GM12878 (cell line): ENCODE measurements at regions not wholly inside any gene's neighbourhood (a gene's known extent, or its start where the extent isn't known, plus 50 kb on each side); places are given as distances from the start of the nearest gene placed in this dataset.

ENCODE experiments used
- ATF2 ChIP-seq: IDR thresholded peaks from 2 replicates; pipeline ENCODE4 v1.6.1; 2012; ENCODE audit warnings: low read length, inconsistent platforms
- BHLHE40 ChIP-seq, 2 experiments: fragments of 450-650 bp in 1 of 2; IDR thresholded peaks; 2 replicates each; pipeline ENCODE4 v1.6.1; 2011 to 2017; ENCODE audit warnings: low read depth in 2 of 2, borderline replicate concordance in 1 of 2, improper control_type of control experiment in 1 of 2, low read length in 1 of 2, mild to moderate bottlenecking in 1 of 2
- CTCF ChIP-seq, 3 experiments: IDR thresholded peaks in 2 of 3; conservative IDR thresholded peaks in 1 of 3; 2 replicates each; pipeline ENCODE4 v1.5.1; 2011; ENCODE audit warnings: low read depth in 3 of 3, low read length in 3 of 3, mild to moderate bottlenecking in 3 of 3, control low read depth in 2 of 3, moderate library complexity in 2 of 3, inconsistent platforms in 1 of 3, mixed read lengths in 1 of 3; ENCODE audit not compliant: control insufficient read depth in 2 of 3, insufficient read depth in 1 of 3; ENCODE audit errors: extremely low read depth in 1 of 3
- ESRRA ChIP-seq: IDR thresholded peaks from 2 replicates; pipeline ENCODE4 v1.6.1; 2012; ENCODE audit warnings: mild to moderate bottlenecking, low read length, improper control_type of control experiment
- POLR2A ChIP-seq: IDR thresholded peaks from 2 replicates; pipeline ENCODE4 v1.6.1; 2011; ENCODE audit warnings: low read depth, mild to moderate bottlenecking, low read length
- SUZ12 ChIP-seq: fragments of 200-600 bp; sonication (generic); IDR thresholded peaks from one replicate; pipeline ENCODE4 v1.6.1; 2018; ENCODE audit warnings: antibody characterized with exemption, mild to moderate bottlenecking; ENCODE audit not compliant: unreplicated experiment
- USF2 ChIP-seq: IDR thresholded peaks from 2 replicates; pipeline ENCODE4 v1.6.1; 2011; ENCODE audit warnings: low read depth, low read length, improper control_type of control experiment, borderline replicate concordance
- YY1 ChIP-seq: IDR thresholded peaks from 2 replicates; pipeline ENCODE4 v1.6.1; 2011; ENCODE audit warnings: low read depth, mild to moderate bottlenecking, low read length

GRCh38 chr16:9630119-9630518 is 538.7 kb downstream of the HAPSTR1 start:
- TF ChIP-seq USF2 (no peak), SUZ12 (no peak), POLR2A (no peak), CTCF (IDR thresholded peaks at IDR 0.05 in 2 of 3, conservative IDR thresholded peaks at IDR 0.05 in 1 of 3; ENCODE audit: control insufficient read depth in 2 of 3, extremely low read depth in 1 of 3, insufficient read depth in 1 of 3, low read depth in 3 of 3, low read length in 3 of 3) (no peak), YY1 (no peak), ATF2 (no peak), ESRRA (no peak), BHLHE40 (IDR thresholded peaks at IDR 0.05; ENCODE audit: borderline replicate concordance in 1 of 2, low read depth in 2 of 2, low read length in 1 of 2) (no peak)
